NT2/D1 (cell line): ENCODE measurements at regions not wholly inside any gene's neighbourhood (a gene's known extent, or its start where the extent isn't known, plus 50 kb on each side); places are given as distances from the start of the nearest gene placed in this dataset.

ENCODE experiments used
- DNase-seq: peaks from one replicate; pipeline ENCODE4 v3.0.0-alpha.2; 2011; ENCODE audit warnings: low read depth, low spot score
- H3K27me3 ChIP-seq: 2 replicates; pipeline ENCODE4 v1.6.0; 2011; ENCODE audit warnings: mild to moderate bottlenecking; ENCODE audit not compliant: insufficient read length, insufficient read depth
- H3K36me3 ChIP-seq: 2 replicates; pipeline ENCODE4 v1.6.1; 2011; ENCODE audit warnings: mild to moderate bottlenecking, low read length, mixed read lengths; ENCODE audit not compliant: insufficient read depth, insufficient read length
- H3K4me1 ChIP-seq: 2 replicates; pipeline ENCODE4 v1.5.1; 2011; ENCODE audit not compliant: insufficient read depth, insufficient read length
- H3K4me3 ChIP-seq: 2 replicates; pipeline ENCODE4 v1.5.1; 2011; ENCODE audit warnings: low read depth; ENCODE audit not compliant: insufficient read length
- H3K9ac ChIP-seq: 2 replicates; pipeline ENCODE4 v1.6.0; 2011; ENCODE audit warnings: low read depth; ENCODE audit not compliant: insufficient read length
- H3K9me3 ChIP-seq: 2 replicates; pipeline ENCODE4 v1.5.1; 2011; ENCODE audit warnings: mild to moderate bottlenecking, low read length; ENCODE audit not compliant: insufficient read depth
- SUZ12 ChIP-seq: IDR thresholded peaks from 2 replicates; pipeline ENCODE4 v1.6.1; 2011; ENCODE audit not compliant: insufficient read length, insufficient read depth; ENCODE audit errors: extremely low read depth
- YY1 ChIP-seq: IDR thresholded peaks from 2 replicates; pipeline ENCODE4 v1.6.1; 2011; ENCODE audit not compliant: insufficient read length, insufficient read depth
- ZNF274 ChIP-seq: IDR thresholded peaks from 2 replicates; pipeline ENCODE4 v1.6.1; 2011; ENCODE audit warnings: mild to moderate bottlenecking, low read depth, low read length

DNA sequence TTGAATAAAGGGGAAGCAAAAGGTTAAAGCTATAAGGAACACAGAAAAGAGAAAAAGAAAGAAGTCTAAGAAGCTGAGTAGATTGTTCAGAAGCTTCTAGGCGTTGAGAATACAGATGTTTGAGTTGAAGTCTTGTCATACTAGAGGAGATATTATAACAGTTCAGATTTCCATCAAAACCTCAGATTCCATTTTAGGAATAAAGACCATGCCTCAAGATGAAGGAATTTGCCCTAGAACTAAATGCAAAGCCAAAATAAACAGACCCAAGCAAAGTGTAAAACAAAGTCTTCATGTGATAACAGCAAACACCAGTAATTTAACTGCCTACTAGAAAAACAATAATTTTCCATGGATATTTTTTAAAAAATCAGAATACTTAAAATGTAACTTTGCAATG, 476.5 kb upstream of the POT1 start:
- H3K36me3 ChIP-seq, result no peaks in the 10 kb centered on the region
- H3K9ac ChIP-seq, result no peak overlapping the region
- no peaks in the 10 kb centered on the region for H3K9me3 ChIP-seq
- no peaks in the 10 kb centered on the region for H3K4me1 ChIP-seq
- no peak overlapping the region for H3K4me3 ChIP-seq
- TF ChIP-seq ZNF274, result no peak
- no peak for TF ChIP-seq SUZ12
- TF ChIP-seq YY1, result no peak
- DNase-seq, result no peak
- H3K27me3 ChIP-seq, result no peaks in the 10 kb centered on the region

DNA sequence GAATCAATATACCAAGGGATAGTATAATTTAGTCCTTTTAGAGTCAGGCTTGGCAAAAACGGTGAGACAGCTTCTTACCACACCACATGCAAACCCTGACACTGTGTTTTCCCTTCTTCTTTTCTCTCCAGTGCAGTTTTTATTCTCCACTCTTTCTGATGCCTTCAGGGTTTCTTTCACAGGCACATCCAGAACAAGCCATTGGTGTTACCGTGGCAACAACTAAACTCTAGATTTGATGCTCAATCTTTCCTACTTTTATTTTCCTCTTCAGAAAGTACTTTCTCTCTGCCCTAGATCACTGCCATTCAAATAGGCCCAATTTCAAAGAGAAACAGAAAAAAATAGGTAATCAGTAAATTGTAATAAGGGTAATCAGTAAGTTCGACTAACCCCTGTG, 469.8 kb upstream of the POT1 start:
- TF ChIP-seq SUZ12, result no peak
- no peak for TF ChIP-seq YY1
- no peak for TF ChIP-seq ZNF274
- DNase-seq, result no peak
- H3K4me3 ChIP-seq, result no peak overlapping the region
- H3K27me3 ChIP-seq, result no peaks in the 10 kb centered on the region
- H3K4me1 ChIP-seq, result no peaks in the 10 kb centered on the region
- H3K9me3 ChIP-seq, result no peaks in the 10 kb centered on the region
- H3K36me3 ChIP-seq, result no peaks in the 10 kb centered on the region
- no peak overlapping the region for H3K9ac ChIP-seq

DNA sequence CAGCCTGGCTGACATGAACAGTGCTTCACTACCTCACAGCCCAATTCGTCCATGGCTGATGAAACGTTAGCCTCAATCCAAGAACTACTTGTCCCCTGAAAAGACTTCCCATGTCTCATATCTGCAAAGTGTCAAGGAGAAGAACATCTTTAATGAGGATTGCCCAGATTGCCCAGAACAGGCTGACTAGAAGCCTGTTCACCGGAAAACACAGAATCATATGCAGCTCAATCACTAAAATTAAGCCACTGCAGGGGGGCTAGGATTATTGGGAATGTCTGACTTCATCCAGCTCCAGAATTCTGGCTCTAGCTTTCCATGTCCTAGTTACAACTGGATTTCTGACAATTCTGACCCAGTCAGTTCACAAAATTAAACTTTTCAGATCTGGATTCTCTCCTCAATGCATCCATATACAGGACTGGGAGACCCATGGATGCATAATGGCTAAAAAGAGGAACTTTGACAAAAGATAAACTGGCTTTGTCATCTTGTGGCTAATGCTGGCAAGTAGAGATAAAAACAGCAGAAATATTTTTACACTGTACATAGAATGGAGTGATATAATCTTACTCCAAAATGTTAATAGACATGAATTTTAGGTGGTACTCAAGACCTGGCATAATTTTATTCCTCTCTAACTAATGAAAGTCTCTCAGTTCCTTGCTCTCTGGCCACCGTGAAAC, 467.0 kb upstream of the POT1 start:
- Histone ChIP-seq H3K4me1 (no peaks in the 10 kb centered on the region), H3K27me3 (no peaks in the 10 kb centered on the region), H3K9ac (no peak overlapping the region), H3K36me3 (no peaks in the 10 kb centered on the region), H3K9me3 (no peaks in the 10 kb centered on the region), H3K4me3 (no peak overlapping the region)
- no peak for DNase-seq
- TF ChIP-seq SUZ12, result no peak
- no peak for TF ChIP-seq YY1
- no peak for TF ChIP-seq ZNF274

DNA sequence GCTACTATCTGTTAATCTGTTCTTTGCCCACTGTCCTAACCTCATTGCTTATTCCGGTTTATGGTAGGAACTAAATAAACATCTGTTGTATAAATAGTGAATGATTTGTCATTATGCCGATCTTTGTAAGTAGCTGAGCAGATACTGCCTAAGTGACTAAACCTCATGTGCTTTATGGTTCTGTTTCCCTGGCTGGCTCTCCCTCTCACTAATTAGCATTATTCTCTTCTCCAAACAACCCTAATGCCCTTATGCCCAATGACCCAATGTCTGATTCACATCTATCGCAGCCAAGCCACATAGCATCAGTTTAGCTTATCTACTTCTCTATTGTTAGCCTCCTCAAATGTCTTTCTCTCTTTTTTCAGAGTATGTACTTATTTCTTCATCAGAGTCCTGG, 462.3 kb upstream of the POT1 start:
- TF ChIP-seq YY1, result no peak
- TF ChIP-seq ZNF274, result no peak
- TF ChIP-seq SUZ12, result no peak
- no peak overlapping the region for H3K4me3 ChIP-seq
- no peaks in the 10 kb centered on the region for H3K27me3 ChIP-seq
- no peaks in the 10 kb centered on the region for H3K9me3 ChIP-seq
- H3K36me3 ChIP-seq, result no peaks in the 10 kb centered on the region
- DNase-seq, result no peak
- H3K4me1 ChIP-seq, result no peaks in the 10 kb centered on the region
- no peak overlapping the region for H3K9ac ChIP-seq

DNA sequence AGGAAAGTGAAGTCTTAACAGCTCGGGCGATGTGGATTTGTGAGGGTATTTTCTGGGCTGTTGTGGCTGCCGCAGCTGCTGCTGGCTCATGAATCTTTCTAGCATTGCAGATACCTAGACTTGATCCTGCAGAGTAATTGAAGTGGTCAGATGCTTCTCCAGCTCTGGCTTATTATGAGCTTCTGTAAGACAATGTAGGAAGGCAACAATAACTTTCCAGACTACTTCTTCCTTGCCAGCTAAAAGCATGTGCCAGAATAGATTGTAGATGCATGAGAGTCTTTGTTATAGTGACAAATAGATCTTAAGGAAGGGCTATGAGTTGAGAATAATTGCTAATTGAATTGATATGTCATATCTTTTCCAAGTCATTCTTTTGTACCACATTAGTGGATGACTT, 461.4 kb upstream of the POT1 start:
- H3K9ac ChIP-seq, result no peak overlapping the region
- no peak for DNase-seq
- no peak overlapping the region for H3K4me3 ChIP-seq
- H3K9me3 ChIP-seq, result no peaks in the 10 kb centered on the region
- no peak for TF ChIP-seq SUZ12
- no peak for TF ChIP-seq ZNF274
- TF ChIP-seq YY1, result no peak
- H3K27me3 ChIP-seq, result no peaks in the 10 kb centered on the region
- no peaks in the 10 kb centered on the region for H3K36me3 ChIP-seq
- no peaks in the 10 kb centered on the region for H3K4me1 ChIP-seq

DNA sequence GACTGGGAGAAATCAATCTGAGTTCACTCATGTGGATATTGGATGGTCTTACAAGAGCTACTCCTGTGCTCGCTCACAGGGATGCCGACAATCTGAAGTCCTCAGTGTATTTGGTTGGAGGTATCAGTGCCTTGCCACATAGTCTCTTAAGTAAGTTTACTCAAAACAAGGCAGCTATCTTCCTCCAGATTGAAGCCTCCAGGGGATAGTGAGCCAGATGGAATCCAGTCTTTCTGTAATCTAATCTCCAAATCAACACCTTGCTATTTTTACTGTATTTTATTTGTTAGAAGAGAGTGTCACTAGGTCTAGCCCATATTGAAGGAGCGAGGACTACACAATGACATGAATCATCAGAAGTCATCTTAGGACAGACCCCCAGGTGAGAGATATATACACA, 456.6 kb upstream of the POT1 start:
- H3K9me3 ChIP-seq, result no peaks in the 10 kb centered on the region
- H3K27me3 ChIP-seq, result no peaks in the 10 kb centered on the region
- DNase-seq, result no peak
- no peaks in the 10 kb centered on the region for H3K36me3 ChIP-seq
- no peak for TF ChIP-seq YY1
- no peak for TF ChIP-seq ZNF274
- no peak for TF ChIP-seq SUZ12
- no peaks in the 10 kb centered on the region for H3K4me1 ChIP-seq
- H3K9ac ChIP-seq, result no peak overlapping the region
- H3K4me3 ChIP-seq, result no peak overlapping the region

DNA sequence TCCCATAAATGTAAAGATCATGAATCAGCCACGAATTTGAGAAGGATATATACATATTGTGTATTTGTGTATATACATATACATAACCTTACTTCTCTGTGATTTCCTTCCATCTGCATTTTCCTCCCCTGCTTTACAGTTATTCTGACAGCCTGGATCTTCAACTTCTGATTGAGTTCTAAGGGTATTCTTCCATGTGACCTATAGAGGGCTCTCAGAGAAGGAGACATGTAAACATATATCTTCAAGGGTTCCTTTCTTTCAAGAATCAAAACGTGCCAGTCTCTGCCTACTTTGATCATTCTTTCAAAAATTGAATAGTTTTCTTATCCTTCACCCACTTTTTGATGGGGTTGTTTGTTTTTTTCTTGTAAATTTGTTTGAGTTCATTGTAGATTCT, 453.7 kb upstream of the POT1 start:
- Histone ChIP-seq H3K27me3 (no peaks in the 10 kb centered on the region), H3K9me3 (no peaks in the 10 kb centered on the region), H3K36me3 (no peaks in the 10 kb centered on the region), H3K9ac (no peak overlapping the region), H3K4me1 (no peaks in the 10 kb centered on the region), H3K4me3 (no peak overlapping the region)
- TF ChIP-seq ZNF274 (no peak), SUZ12 (no peak), YY1 (no peak)
- DNase-seq, result no peak

DNA sequence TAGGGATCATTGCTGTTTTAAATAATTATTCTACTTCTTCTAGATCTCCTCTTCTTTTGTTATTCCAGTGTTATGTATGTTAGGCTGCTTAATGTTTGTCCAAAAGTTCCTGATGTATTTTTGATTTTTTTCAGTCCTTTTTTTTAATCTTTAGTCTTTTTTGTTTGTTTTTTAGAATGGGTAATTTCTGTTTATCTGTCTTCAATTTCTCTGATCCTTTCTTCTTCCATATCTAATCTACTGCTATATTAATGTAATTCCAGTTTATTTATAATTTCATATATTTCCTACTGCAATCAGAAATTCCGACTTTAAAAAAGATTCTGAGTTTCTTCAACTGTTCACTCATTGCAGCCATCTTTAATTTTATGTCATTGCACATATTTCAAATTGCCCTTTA, 452.8 kb upstream of the POT1 start:
- H3K4me3 ChIP-seq, result no peak overlapping the region
- no peak for DNase-seq
- no peaks in the 10 kb centered on the region for H3K36me3 ChIP-seq
- H3K9me3 ChIP-seq, result no peaks in the 10 kb centered on the region
- no peak overlapping the region for H3K9ac ChIP-seq
- TF ChIP-seq ZNF274 (no peak), SUZ12 (no peak), YY1 (no peak)
- no peaks in the 10 kb centered on the region for H3K4me1 ChIP-seq
- no peaks in the 10 kb centered on the region for H3K27me3 ChIP-seq
